ENCODE measurements at regions not wholly inside any gene's neighbourhood (a gene's known extent, or its start where the extent isn't known, plus 50 kb on each side); places are given as distances from the start of the nearest gene placed in this dataset.
"Not testable (repeated sequence)": the region's sequence is repeated elsewhere in the genome, so short reads cannot be mapped to it uniquely, and the experiment has no call there.

- no peak for DNase-seq (ENCODE audit: low spot score)
Observed at GRCh38 chr5:123732257-123732656, 220.3 kb downstream of the CSNK1G3 start.

- DNase-seq (ENCODE audit: low spot score) = no peak
Observed at GRCh38 chr5:123722451-123722850, 210.5 kb downstream of the CSNK1G3 start.

- DNase-seq (ENCODE audit: low spot score) = no peak
Observed at GRCh38 chr5:123721675-123722276, 209.8 kb downstream of the CSNK1G3 start.

DNA sequence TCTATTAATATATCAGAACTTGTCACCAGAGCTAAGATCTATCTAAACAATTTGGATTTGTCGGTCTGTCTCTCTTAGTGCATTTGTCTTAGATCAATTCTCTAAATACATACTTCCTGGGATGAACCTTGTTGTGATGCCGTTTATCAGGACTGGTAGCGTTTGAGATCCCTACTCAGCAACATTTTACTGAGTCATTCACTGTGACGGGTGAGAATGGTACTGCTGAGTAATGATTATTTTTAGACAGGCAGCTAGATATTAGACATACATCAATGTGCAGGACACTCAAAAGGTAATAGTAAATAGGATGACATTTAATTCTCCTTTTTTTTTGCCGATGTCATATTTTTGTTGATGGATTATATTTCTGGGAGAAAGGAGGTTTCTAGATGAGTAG, 209.0 kb downstream of the CSNK1G3 start:
- DNase-seq (ENCODE audit: low spot score) = no peak

- DNase-seq (ENCODE audit: low spot score) = no peak
Observed at GRCh38 chr5:123720339-123720738, 208.4 kb downstream of the CSNK1G3 start.

- DNase-seq (ENCODE audit: low spot score) = no peak
Observed at GRCh38 chr5:123719004-123719403, 207.0 kb downstream of the CSNK1G3 start.

- no peak for DNase-seq (ENCODE audit: low spot score)
Observed at GRCh38 chr5:123718238-123718637, 206.3 kb downstream of the CSNK1G3 start.

- no peak for DNase-seq (ENCODE audit: low spot score)
Observed at GRCh38 chr5:123717139-123717538, 205.2 kb downstream of the CSNK1G3 start.

DNA sequence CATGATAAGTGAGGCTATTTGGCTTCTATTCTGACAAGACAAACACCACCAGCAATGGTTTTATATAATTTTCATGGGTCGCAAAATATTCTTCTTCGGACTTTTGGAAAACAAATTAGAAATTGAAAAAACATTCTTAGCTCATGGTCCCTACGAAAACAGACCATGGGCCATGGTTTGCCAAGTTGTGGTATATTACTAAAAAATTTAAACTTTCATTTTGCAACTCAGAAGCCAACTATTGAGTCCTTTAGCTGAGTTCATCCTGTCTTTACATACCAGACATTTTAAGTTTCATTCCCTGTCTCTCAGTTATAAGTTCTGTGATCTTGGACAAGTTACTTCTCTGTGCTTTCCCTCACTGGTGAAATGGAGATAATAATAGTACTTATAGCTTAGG, 198.1 kb downstream of the CSNK1G3 start:
- DNase-seq (ENCODE audit: low spot score) = no peak

DNA sequence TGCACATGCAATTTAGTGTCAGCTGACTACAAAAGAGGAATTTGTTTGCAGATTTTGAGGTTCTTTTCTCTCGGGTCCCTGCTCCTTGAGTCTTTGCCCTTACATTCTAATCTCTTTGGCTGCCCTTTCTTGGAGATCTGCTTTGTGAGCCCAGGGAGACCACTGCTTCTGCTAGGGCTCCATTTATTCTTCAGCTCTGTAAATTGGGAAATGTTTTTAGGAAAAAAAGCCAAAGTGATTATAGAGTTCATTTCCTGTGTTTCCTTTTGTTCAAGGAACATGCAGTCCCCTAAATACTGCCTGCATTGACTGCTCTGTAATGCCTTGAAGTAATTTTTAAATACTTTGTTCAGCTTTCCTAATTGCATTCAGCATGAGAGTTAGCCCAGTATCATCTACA, 197.4 kb downstream of the CSNK1G3 start:
- DNase-seq (ENCODE audit: low spot score) = no peak

GRCh38 chr5:123708074-123708806, 196.3 kb downstream of the CSNK1G3 start:
- DNase-seq (ENCODE audit: low spot score) = no peak

DNA sequence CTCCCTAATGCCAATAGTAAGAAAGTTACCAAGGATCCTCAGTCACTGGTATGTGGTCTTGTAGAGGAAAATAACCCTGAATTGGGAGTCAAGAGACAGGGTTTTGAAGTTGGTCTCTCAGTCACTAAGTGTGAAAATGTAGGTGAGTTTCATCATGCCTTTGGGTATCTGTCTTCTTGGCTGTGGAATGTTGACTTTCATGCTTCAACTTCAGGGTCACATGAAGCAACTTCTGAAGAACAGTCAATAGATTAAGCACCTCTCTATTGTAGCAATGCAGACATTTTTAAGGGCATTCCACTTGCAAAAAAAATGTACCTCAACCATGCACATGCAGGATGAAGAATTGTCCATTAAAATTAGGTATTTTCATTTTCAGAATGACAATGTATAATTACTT, 194.6 kb downstream of the CSNK1G3 start:
- DNase-seq (ENCODE audit: low spot score) = no peak

DNA sequence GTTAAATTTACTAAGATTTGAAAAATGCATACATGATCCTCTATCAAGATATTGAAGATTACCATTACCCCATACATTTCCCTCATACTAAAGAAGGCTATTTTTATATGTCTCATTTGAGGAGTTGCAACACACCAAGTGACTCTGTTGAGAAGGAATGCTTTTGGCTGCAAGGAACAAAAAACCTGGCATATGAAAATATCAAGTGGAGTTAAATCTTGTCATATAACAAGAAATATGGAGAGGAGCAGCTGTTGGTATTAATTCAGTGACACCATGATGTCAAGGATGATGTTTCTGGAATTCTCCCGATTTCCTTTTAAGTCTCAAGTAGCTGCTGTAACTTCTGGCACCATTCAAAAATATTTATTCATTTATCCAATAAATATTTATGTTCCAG, 193.8 kb downstream of the CSNK1G3 start:
- DNase-seq (ENCODE audit: low spot score) = no peak

GRCh38 chr5:123701511-123702200, 189.7 kb downstream of the CSNK1G3 start:
- DNase-seq (ENCODE audit: low spot score) = no peak

DNA sequence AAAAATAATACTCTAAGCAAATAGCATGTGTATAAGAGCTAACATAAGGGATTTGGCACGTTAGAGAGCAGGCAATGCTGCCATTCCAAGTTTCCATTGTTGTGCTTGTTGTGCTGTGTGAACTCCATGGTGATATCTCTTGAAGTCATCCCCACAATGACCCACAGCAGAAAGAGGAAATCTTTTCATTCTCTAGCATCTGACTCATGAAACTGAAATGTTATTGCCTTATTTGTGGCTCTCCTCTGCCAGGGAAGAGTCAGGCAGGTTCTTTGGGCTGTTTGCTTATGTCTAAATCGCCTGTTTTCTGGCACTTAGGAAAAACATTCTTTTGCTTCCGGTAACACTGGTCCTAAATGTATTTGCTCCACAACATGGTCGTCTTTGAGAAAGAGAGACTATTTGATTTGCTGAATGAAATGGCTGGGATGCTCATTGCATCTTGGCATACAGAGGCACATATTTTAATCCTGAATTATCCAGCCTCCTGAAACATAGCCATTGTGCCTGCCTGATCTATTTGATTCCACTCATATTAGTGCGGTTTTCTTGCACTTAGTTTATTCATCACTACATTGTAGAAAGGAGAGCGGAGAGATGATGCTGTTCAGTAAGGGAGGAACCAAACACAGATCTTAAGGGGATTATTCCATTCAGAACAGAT, 188.8 kb downstream of the CSNK1G3 start:
- DNase-seq (ENCODE audit: low spot score) = peak; percentile 71

GRCh38 chr5:123699571-123699970, 187.6 kb downstream of the CSNK1G3 start:
- no peak for DNase-seq (ENCODE audit: low spot score)

- DNase-seq (ENCODE audit: low spot score) = not testable (repeated sequence)
Observed at GRCh38 chr5:123698937-123699336, 187.0 kb downstream of the CSNK1G3 start.

- DNase-seq (ENCODE audit: low spot score) = peak; percentile 92
Observed at GRCh38 chr5:123696921-123697341, 185.0 kb downstream of the CSNK1G3 start.

DNA sequence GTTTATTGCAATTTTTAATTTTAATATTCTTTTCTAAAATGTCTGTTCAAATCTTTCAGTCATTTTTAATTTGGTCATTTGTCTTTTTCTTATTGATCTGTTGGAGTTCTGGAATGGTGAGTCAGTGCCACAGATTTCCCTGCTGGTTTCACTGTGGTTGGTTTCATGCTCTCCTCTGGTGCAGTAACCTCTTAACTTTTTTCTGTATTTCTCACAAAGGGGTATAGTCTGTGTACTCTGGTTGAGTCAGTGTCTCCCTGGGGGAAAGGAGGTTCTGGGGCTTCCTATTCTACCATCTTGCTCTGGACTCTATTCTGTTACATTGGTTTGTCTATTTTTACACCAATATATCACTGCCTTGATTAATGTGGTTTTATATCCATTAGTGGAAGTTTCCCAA, 178.8 kb downstream of the CSNK1G3 start:
- no peak for DNase-seq (ENCODE audit: low spot score)

DNA sequence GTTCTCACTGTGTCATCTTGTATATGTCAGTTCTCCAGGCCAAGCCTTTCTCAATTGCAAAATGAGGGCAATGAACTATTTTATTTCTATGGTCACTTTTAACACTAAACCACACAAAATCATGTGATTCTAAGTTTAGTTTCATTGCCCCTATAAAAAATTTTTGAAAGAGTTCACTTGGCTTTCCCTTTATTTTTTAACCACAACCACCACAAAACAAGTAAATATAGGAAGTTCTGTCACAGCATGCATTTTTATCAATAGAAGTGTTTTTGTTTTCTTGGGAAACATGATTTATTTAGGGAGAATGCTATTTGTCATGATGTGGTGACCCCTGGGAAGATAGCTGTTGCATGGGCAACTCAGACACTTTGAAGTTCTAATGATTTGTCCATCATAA, 169.1 kb downstream of the CSNK1G3 start:
- no peak for DNase-seq (ENCODE audit: low spot score)

DNA sequence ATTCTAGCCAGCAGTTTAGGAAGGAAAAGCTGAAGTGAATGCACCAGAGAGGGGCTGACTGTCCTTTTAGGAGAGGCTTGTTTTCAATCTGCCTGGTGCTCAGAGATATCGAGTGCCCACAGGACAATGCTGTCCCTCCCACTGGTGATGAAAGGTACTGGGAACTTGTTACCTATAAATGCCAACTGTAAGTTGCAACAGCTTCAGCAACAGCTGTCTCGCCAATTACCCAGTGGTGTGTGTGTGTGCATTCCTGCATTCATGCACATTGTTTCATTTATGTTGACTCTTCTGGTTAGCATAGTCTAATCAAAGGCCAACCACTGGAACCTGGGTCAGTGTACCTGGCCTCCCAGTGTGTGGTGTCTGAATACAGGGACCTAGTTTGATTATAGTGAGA, 161.1 kb downstream of the CSNK1G3 start:
- DNase-seq (ENCODE audit: low spot score) = no peak

DNA sequence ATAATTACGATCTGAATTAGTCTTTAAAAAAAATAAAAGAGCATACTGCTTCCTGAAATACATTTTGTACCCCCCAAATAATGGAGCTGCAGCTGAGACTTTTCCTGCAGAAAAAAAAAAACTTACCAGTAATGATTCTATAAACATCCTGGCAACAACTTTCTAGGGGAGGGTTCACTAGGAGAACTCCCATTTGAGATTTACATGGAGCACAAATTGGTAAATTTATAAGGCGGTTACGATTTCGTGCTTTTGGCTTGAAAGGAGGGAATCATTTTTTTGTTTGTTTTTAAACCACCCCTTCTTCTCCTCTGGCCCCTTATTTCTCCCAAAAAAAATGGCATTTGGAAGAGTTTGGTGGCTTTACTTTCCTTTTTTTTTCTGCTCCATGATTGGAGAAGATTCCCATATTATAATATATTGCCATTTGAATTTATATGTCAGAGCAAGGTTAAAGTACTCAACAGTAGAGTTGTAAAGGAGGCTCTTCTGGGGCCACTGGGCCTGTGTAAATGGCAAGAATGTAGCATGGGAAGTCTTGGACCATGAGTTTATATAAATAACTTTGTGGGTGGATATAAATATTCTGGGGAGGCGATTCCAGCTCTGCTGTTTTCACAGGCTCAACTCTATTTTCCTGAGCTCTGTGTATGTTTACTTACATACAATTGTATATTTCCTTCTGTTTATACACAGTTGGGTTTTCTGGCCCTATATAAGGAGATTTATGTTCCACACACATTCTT, 159.9 kb downstream of the CSNK1G3 start:
- no peak for DNase-seq (ENCODE audit: low spot score)

All from umbilical cord (tissue), 1 donor.